K562 (cell line): ENCODE measurements at regions not wholly inside any gene's neighbourhood (a gene's known extent, or its start where the extent isn't known, plus 50 kb on each side); places are given as distances from the start of the nearest gene placed in this dataset.
"Not testable (repeated sequence)": the region's sequence is repeated elsewhere in the genome, so short reads cannot be mapped to it uniquely, and the experiment has no call there.

ENCODE experiments used
- DPF2 ChIP-seq: fragments of 450-650 bp; IDR thresholded peaks from 2 replicates; pipeline ENCODE4 v1.6.1; 2016
- EGR1 ChIP-seq: fragments of 450-650 bp; conservative IDR thresholded peaks from 2 replicates; pipeline ENCODE4 v1.6.1; 2017; ENCODE audit warnings: mild to moderate bottlenecking
- MLX ChIP-seq, 2 experiments: fragments of 450-650 bp in 1 of 2; sonication (generic) in 1 of 2; formaldehyde crosslinking; conservative IDR thresholded peaks; 2 replicates each; pipeline versions ENCODE4 v1.4.0 to v1.8.1; 2020 to 2022; ENCODE audit warnings: mild to moderate bottlenecking in 1 of 2, missing genetic modification reagents in 1 of 2
- POLR2A ChIP-seq: fragments of 450-650 bp; conservative IDR thresholded peaks from 2 replicates; pipeline ENCODE4 v1.6.1; 2016
- SETDB1 ChIP-seq: IDR thresholded peaks from one replicate; pipeline ENCODE4 v1.6.1; 2012; ENCODE audit warnings: low read length, control low read depth, inconsistent platforms

DNA sequence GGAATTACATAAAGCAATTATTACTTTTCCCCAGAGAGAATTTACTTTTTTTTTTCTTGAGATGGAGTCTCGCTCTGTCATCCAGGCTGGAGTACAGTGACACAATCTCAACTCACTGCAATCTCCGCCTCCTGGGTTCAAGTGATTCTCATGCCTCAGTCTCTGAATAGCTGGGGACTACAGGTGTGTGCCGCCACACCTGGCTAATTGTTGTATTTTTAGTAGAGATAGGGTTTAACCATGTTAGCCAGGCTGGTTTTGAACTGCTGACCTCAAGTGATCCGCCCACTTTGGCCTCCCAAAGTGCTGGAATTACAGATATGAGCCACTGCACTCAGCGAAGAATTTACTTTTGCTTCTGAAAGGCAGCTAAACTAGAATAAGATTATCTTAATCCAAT is 181.6 kb downstream of the DLEU7 start:
- TF ChIP-seq DPF2; MLX (CRISPR knock-in tag; conservative IDR thresholded peaks at IDR 0.05); EGR1; POLR2A; SETDB1: not testable (repeated sequence)
